SW480 (cell line): ENCODE measurements at regions not wholly inside any gene's neighbourhood (a gene's known extent, or its start where the extent isn't known, plus 50 kb on each side); places are given as distances from the start of the nearest gene placed in this dataset.
"Not testable (repeated sequence)": the region's sequence is repeated elsewhere in the genome, so short reads cannot be mapped to it uniquely, and the experiment has no call there.

ENCODE experiments used
- DNase-seq: peaks from one replicate; pipeline ENCODE4 v3.0.0-alpha.2; 2016; ENCODE audit warnings: low spot score

DNA sequence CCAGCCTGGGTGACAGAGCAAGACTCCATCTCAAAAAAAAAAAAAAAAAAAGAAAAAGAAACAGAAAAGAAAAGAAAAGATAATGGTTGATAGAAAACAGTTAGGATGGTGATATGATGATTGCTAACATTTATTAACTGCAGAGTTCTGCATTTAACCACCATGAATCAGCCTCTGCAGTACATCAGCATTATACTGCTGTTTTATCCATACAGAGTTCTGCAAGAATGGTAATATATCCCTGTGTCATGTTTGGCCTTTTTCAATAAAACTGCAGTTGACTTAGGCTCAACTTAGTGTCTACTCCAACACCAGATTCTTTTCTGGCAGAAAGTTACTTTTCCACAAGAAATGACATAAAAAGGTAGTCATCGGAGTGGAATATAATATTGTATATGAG is 62.6 kb downstream of the DUSP6 start:
- DNase-seq = no peak

DNA sequence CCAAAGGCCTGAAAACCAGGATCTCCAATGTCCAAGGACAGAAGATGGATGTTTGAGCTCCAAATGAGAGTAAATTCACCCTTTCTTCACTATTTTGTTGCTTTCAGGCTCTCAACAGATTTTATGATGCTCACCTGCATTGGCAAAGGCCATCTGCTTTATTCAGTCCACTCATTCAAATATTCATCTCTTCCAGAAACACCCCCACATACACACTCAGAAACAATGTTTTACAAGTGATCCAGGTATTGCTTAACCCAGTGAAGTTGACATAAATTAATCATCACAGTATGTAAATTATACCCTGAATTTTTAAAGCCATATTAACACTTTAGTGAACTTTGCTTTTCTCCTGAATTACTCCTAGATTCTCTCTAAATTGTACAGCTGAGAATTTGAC is 63.3 kb downstream of the DUSP6 start:
- DNase-seq = no peak

DNA sequence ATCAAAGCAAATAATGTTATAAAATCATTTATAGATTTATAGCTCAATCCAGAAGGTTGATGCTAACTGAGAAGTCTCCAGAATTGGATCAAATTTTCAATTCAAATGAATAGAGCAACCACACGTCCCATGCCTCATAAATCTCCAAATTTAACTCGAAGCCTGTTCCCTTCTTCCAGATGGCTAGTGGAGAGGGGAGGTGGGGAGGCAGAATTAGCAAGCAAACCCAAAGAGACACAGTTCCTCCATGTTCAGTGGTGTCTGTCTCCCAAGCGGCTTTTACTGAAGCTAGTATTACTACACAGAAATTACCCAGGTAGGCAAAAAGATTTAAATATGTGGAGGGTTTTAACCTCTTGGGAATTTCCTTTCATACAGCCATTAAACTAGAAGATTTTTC is 65.8 kb downstream of the DUSP6 start:
- no peak for DNase-seq

DNA sequence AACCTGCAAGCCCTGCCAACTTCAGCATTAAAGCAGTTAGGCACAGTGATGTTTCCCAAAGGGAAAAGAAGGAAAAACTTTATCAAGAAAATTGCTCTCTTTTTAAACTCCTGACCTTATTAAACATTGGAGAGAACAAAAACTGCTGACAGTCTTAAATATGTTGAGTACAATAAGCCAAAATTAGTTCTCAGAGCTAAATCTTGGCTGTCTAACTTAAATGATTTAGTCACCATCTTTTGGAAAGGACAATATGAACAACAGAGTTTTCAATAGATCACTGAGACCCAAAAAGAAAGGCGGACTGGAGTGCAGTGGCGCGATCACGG is 70.8 kb downstream of the DUSP6 start:
- no peak for DNase-seq

DNA sequence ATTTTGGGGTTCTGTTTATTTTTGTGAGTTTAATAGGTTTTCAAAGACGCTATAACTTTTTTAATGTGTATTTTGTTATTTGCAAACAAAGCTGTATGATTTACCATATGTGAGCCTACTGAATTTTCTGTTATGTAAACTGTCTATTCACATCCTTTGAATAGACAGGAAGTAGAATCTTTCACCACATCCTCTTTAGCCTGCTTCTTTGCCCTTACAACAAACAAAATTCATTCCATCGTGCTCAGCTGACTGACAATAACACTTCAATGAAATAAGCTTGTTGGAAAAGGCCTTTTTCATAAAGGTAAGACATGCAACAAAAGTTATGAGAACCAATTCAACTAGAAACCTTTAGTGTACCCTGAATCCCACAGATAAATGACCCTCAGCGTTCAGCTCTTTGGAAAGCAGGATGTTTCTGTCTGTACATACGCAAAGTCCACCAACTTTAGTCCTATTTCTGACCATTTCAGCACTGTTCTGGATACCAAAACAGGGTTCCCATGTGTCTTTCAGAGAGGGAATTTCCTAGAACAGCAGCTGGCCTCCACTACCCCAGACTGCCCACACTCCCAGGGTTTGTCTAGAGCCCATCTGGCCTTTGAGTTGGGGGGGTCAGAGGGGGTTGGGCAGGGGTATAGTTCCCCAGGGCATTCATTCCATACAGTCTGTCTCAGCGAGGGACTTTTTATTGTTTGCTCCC is 71.3 kb downstream of the DUSP6 start:
- DNase-seq = no peak

DNA sequence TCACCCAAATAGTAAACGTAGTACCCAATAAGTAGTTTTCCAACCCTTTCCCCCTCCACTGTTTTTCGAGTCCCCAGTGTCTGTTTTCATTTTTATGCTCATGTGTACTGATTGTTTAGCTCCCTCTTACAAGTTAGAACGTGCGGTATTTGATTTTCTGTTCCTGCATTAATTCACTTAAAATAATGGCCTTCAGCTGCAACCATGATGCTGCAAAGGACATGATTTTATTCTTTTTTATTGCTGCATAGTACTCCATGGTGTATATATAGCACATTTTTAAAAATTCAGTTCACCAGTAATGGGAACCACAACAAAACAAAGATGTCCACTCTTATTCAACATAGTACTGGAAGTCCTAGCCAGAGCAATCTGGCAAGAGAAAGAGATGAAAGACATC is 72.8 kb downstream of the DUSP6 start:
- no peak for DNase-seq

DNA sequence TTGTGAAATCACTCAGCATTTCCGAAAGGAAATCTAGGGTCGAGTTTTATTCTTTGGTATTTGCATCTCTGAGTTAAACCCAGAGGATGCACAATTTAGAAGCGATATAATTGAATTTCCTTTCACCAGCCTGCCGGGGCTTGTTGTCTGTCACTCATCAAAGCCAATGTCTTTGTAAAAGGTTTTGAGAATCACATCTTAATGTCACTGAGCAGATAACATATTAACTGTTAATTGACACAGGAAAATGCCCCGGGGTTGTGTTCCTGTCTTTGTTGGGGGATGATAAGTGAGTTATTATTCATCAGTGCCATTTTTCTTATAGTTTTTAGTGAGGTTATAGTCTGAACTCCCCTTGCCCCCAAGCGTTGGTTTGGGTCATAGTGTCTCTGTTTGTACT is 73.4 kb downstream of the DUSP6 start:
- DNase-seq = no peak

DNA sequence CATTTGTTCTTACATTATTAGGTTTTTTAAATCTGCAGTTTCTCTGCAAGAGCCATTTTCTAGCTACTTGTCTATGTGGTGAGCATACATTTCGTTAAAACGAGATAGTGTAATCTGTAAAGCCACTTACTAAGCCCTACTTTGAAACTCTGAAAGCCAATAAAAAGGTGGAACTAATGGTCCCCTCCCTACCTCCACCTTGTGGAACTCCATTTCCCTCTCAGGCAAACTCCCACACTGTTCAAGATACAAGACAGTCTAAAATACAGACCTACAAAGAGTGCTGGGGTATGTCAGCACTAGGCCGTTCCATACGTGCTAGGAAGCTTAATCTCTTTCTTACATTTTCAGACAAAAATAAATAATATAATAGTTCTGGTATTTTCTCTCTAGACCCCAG is 74.1 kb downstream of the DUSP6 start:
- DNase-seq = no peak

DNA sequence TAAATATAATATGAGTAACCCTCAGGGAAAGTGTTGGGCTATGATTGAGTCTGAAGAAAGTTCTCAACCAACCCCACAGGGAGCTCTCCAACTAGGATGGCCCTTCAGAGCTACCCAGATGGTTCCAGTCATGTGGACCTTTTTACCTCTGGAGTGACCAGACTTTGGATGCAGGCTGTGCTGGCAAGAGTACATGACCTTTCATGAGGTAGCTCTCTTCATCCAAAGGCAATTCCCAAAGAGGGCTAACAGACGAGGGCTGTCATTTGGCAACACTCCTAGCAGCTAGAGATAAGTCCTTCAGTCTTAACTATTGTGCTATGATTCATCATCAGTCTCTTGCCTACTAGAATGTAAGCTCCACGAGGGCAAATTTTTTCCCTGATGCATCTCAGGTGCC is 75.4 kb downstream of the DUSP6 start:
- DNase-seq = no peak

DNA sequence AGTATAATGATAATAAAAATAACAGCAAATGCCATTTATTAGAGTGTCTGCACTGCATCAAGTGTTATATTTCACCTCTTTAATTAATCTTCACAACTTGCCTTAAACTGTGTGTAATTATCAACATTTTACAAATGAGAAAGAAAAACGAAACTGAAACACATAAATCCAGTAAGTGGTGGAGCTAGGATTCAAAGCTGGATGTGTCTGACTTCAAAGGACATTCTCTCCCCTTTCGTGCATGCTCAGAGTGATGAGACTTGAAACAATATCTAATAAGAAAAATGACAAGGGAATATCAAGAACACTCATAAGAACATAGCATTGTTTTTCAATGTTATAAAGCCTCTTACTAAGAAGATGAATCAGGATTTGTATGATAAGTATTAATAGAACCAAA is 78.8 kb downstream of the DUSP6 start:
- no peak for DNase-seq

DNA sequence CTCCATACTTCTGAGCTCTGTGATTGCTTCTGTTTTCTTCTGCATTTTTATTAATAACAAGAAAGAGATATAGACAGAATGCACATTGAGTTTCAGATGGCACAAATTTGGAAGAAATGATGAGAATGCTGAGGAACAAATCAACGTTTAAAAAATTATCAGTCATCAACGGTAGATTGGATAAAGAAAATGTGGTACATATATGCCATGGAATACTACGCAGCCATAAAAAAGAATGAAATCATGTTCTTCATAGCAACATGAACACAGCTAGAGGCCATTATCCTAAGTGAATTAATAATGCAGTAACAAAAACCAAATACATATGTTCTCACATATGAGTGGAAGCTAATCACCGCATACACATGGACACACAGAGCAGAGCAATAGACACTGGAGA is 81.8 kb downstream of the DUSP6 start:
- no peak for DNase-seq

DNA sequence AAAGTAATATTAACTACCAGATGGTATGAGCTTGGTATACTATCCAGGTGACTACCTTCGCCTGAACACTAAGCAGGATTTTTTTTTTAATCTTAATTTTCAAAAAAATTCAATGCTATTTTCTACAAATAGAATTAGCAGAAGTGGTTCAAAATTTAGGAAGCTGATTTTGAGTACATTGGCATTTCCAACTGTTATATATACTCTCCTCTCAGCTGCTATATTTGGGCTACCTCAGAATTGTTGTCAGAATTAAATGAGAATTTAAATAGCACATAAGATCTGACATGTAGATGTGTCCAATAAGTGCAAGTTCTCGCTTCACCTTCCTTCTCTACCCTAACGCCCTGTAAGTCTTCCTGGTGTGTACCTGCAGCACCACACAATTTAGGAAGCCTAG is 83.1 kb downstream of the DUSP6 start:
- no peak for DNase-seq

DNA sequence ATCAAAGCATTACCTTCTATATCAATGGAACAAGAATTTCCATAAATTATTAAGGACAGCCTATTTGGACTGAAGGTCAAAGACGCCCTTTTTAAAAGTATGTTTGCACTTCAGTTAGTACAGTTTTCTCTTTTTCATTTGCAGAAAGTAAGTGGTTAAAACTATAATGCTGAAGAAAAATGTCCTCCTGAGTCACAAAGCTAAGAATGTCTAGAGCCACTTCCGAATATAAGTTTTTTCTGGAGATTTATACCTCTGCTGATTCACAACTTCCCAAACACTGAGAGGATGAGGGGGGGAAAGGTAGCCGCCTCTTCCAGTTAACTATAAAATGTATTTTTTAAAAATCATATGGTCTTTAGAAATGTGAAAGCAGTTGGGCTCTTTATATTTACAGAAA is 84.9 kb downstream of the DUSP6 start:
- no peak for DNase-seq

DNA sequence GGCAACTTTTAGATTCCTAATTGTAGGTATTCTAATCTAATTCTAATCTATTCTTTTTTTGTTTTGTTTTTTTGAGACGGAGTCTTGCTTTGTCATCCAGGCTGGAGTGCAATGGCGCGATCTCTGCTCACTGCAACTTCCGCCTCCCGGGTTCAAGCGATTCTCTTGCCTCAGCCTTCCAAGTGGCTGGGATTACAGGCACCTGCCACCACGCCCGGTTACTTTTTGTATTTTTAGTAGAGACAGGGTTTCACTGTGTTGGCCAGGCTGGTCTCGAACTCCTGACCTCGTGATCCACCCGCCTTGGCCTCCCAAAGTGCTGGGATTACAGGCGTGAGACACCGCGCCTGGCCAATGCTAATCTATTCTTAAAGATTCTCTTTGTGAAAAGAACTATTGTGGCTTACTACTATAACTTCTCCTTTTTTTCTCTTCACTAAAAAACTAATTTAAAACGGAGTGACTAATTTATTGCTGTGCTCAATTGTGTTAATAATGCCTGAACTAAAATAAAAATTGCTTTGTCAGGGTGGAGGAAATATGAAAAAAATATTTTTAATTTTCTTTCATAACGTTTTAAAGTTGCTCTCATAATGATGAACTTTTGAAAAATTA is 85.6 kb downstream of the DUSP6 start:
- not testable (repeated sequence) for DNase-seq

DNA sequence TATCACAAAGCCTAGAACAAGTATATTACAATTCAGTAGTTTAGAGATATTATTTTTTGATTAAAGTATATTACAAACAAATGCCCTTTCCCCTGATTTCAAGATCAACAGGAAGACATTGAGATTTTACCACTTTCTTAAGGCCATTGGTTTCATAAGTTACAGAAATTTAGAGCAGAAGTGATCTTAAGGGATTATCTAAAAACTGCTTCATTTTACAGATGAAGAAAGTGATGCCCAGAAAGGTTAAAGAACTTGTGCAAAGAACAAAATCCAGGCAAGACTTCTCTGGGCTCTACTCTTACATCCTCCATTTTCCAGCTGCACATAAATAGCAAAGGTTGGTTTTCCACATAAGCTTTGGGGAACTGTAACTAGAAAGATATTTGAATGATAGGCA is 87.5 kb downstream of the DUSP6 start:
- no peak for DNase-seq

DNA sequence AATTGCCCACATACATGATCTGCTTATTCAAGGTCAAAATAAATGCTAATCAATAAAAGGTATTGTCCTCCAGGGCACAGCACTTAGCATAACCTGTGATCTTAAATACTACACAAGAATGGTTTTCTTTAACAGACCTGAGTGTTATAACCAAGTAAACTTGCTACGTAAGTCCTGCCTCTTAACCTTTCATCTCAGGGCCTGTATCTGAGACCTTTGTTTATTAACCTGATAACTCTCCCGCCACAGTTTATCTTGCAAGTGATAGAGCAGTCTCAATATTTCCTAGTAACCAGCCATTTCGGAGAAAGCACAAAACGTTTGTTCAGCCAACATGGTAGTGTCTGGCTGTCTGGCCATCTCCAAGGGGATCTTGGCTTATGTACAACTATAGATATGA is 88.4 kb downstream of the DUSP6 start:
- DNase-seq = no peak

DNA sequence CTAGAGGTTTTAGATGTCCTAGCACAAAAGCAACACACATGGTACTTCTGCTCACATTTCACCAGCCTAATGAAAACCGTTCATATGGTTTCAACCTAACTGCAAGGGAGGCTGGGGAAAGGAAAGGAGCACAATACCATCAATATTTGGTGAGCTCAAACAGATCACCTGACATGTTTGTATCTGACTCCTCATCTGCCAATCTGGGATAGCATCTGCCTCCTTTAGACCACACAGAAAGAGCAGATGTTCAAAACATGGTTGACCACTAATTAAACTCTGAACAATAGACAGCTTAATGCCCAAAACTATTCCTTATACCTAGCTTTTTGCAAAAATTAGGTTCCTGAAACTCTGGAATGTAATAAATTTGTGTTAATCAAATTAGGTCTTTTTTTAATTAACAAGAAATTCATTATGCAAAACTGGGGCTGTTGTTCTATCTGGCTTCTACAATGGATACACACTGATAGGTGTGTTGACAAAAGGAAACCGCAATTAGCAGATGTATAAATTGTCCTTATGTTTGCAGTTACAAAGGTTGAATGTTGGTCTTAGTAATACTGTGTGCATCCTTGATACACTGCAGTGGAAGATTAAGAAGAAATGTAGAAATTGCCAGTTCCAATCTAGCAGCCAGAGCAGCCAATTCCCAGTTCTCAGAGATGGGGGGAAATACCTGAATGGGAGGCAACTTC is 89.3 kb downstream of the DUSP6 start:
- DNase-seq = no peak

DNA sequence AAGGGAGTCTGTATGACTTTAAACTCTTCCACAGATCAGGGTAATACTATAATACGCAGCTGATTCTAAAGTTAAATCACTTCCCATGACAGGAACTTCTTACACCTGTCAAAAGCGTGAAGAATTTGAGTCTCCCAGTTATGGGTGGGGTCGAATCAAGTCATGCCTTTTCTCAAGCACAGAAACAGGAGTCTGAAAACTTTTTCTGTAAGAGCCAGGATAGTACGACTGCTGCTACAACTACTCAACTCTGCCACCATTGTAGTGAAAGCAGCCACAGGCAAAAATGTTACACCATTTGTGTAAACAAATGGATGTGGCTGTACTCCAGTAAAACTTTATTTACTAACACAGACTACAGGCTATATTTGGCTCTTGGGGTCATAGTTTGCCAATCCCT is 90.3 kb downstream of the DUSP6 start:
- no peak for DNase-seq

DNA sequence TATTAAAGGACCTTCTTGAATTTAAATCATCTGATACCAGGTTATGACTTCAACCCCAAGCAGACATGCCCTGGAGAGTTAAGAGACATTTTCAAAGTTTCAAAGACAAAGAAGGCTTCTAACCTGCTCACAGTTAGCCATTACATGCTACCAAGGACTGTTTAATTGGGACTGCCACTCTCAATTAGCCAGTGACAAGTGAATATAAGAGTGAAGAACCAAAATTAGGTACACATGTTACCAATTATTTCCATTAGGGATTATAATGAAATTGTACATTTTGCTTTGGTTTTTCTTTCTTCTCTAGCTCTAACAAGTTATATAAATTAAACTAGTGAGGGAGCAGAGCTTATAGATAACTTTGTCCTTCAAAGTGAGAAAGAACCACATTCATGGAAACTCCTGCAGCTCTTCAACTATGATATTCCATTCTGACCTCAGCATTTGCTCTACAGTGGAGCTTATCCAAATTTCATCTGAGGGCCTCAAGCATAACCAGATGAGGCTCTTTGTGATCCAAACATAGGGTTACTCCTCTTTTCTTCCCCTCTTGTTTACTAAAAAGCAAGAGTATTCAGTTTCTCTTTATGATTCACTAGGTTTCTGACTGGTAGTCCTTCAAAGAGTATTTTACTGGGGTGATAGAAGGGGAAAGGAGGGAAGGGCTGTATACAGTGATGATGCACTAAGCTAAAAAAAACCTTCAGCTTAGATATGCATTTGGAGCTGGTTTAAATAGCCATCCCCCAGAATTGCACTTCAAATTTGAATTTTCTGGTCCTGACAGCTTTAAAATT is 91.3 kb downstream of the DUSP6 start:
- DNase-seq = no peak

DNA sequence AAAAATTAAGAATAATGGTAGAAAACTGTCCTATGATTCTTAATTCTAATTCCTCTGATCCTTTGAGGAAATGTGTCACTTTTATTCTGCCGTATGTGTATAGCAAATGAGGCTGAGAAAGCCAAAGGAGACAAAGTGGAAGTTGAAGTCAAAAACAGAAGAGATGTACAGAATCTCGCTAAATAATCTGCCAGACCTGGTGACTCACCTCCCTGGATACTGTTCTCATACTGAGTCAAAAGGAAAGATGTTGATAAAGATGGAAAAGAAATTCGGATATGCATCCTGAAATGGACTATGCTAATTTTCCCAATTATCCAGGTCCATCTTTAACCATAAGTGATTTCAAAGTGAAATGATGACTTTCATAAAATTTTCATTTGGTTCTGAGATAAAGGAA is 92.5 kb downstream of the DUSP6 start:
- DNase-seq = no peak

DNA sequence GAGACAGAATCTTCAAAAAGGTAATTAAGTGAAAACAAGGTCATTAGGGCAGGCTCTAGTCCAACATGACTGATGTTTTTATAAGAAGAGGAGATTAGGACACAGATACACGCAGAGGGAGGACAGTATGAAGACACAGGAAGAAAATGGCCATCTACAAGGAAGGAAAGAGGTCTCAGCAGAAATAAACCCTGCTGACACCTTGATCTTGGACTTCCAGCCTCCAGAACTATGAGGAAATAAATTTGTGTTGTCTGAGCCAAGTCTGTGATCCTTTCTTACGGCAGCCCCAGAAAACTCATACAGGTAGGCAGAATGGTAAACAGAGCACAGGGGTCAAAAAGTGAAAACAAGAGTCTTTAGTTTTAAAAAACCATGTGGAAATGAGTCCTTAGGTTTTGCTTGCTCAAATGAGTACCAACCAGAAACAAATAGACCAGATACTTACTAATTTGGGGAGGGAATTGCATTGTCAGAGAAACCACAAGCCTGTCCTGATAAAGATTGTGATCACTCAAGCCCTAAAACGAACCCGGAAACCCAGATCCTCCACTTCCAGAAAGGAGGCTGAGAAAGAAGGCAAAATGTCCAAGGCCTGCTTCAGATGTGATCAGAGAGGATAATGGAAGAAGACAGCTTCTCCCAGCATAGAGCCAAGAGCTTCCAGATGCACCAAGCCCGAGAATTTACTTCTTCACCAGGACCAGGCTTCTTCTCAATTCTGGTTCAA is 93.9 kb downstream of the DUSP6 start:
- DNase-seq = no peak

DNA sequence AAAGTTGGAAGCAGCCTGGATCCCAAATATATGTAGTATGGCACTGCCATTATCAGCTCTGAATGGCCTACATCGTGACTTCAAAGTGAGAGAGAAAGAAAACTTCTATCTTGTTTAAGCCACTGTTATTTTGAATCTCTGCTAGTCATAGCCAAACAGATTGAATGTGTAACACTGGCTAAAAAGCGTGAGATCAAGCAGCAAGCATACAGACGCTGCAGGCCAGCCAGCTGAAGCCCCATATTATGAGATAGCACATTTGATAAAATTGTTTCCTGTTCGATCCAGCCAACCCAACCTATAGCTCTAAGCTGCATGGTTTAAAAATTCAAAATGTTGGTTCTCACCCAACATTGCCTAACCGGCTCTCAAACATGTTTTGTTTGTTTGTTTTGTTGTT is 95.0 kb downstream of the DUSP6 start:
- DNase-seq = no peak
